ENCODE measurements at regions not wholly inside any gene's neighbourhood (a gene's known extent, or its start where the extent isn't known, plus 50 kb on each side); places are given as distances from the start of the nearest gene placed in this dataset.

GRCh38 chr3:115284980-115285379 lies 137.9 kb upstream of the ZBTB20 start:
- TF ChIP-seq CTCF (IDR thresholded peaks at IDR 0.05): no peak
- Mint-ChIP-seq H3K9me3 (ENCODE audit: low read depth) (no peaks in the 10 kb centered on the region), H3K27ac (ENCODE audit: unreplicated experiment) (no peak overlapping the region), H3K36me3 (ENCODE audit: low read depth) (no peaks in the 10 kb centered on the region), H3K27me3 (ENCODE audit: low read depth) (no peaks in the 10 kb centered on the region), H3K4me1 (ENCODE audit: low read depth) (peaks cover 22% of the 10 kb centered on the region), H3K4me3 (ENCODE audit: unreplicated experiment) (no peak overlapping the region)
- no peak for DNase-seq (ENCODE audit: low spot score)

- Mint-ChIP-seq H3K27me3 (ENCODE audit: low read depth) (no peaks in the 10 kb centered on the region), H3K4me1 (ENCODE audit: low read depth) (peaks cover 18% of the 10 kb centered on the region), H3K4me3 (ENCODE audit: unreplicated experiment) (no peak overlapping the region), H3K36me3 (ENCODE audit: low read depth) (no peaks in the 10 kb centered on the region), H3K9me3 (ENCODE audit: low read depth) (peaks cover 6% of the 10 kb centered on the region), H3K27ac (ENCODE audit: unreplicated experiment) (no peak overlapping the region)
- no peak for DNase-seq (ENCODE audit: low spot score)
- TF ChIP-seq CTCF (IDR thresholded peaks at IDR 0.05): no peak
These were observed 139.6 kb upstream of the ZBTB20 start for GRCh38 chr3:115286529-115287197.

GRCh38 chr3:115287198-115287597 lies 140.1 kb upstream of the ZBTB20 start:
- Mint-ChIP-seq H3K27ac (ENCODE audit: unreplicated experiment) (no peak overlapping the region), H3K9me3 (ENCODE audit: low read depth) (peaks cover 6% of the 10 kb centered on the region), H3K27me3 (ENCODE audit: low read depth) (no peaks in the 10 kb centered on the region), H3K4me3 (ENCODE audit: unreplicated experiment) (no peak overlapping the region), H3K4me1 (ENCODE audit: low read depth) (peaks cover 14% of the 10 kb centered on the region), H3K36me3 (ENCODE audit: low read depth) (no peaks in the 10 kb centered on the region)
- TF ChIP-seq CTCF (IDR thresholded peaks at IDR 0.05): no peak
- DNase-seq (ENCODE audit: low spot score): no peak

GRCh38 chr3:115292131-115292530 lies 145.0 kb upstream of the ZBTB20 start:
- Mint-ChIP-seq H3K27me3 (ENCODE audit: low read depth) (no peaks in the 10 kb centered on the region), H3K36me3 (ENCODE audit: low read depth) (no peaks in the 10 kb centered on the region), H3K9me3 (ENCODE audit: low read depth) (peaks cover 8% of the 10 kb centered on the region), H3K4me3 (ENCODE audit: unreplicated experiment) (no peak overlapping the region), H3K4me1 (ENCODE audit: low read depth) (peaks cover 9% of the 10 kb centered on the region), H3K27ac (ENCODE audit: unreplicated experiment) (no peak overlapping the region)
- no peak for TF ChIP-seq CTCF (IDR thresholded peaks at IDR 0.05)
- no peak for DNase-seq (ENCODE audit: low spot score)

- Mint-ChIP-seq H3K36me3 (ENCODE audit: low read depth) (no peaks in the 10 kb centered on the region), H3K4me3 (ENCODE audit: unreplicated experiment) (no peak overlapping the region), H3K4me1 (ENCODE audit: low read depth) (peaks cover 9% of the 10 kb centered on the region), H3K9me3 (ENCODE audit: low read depth) (peaks cover 8% of the 10 kb centered on the region), H3K27ac (ENCODE audit: unreplicated experiment) (no peak overlapping the region), H3K27me3 (ENCODE audit: low read depth) (no peaks in the 10 kb centered on the region)
- no peak for TF ChIP-seq CTCF (IDR thresholded peaks at IDR 0.05)
- DNase-seq (ENCODE audit: low spot score): no peak
These were observed 145.6 kb upstream of the ZBTB20 start for GRCh38 chr3:115292677-115293165.
